ENCODE measurements at regions not wholly inside any gene's neighbourhood (a gene's known extent, or its start where the extent isn't known, plus 50 kb on each side); places are given as distances from the start of the nearest gene placed in this dataset.

DNA sequence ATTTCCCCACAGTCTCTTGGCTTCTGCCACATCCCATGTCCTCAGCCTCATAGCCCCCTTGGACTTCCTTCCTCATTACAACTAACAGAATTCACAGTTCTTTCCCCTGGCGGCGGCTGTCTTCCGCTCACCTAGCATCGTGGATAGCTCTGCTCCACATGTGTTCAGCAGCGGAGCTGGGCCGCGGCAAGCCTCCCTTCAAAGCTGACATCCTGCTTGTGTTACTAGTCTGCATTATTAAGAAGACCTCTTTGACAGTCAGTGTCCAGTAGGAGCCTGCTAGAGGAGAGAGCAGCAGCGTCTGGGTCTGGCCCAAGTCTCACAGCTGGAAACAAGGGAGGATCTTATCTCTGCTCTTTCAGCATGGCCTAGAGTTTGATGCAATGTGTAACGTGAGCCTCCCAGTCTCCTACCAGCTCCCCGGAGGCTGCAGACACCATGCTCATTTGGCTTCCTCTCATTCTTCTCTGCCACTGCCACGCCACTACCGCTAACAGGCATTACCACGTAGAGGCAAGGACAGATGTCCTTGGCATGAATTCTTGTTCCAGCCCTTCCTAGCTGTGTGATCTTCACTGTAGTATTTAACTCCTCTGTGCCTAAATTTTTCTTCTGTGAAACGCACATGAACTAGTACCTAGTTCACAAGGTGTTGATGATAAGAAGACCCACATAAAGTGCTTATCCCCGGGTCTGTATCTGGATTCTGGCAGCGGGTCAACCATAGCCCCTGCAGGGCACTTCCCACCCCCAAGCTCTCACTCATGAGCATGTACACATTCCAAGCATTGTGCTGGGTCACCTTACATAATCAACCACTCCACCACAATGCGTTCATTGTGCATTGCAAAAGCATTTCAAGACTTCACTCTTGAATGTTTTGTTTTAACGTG, 107.1 kb upstream of the BACH2 start:
- no peak for DNase-seq (ENCODE audit: low read depth in 2 of 2)

GRCh38 chr6:90402831-90403192, 106.2 kb upstream of the BACH2 start:
- no peak for DNase-seq (ENCODE audit: low read depth in 2 of 2)

DNA sequence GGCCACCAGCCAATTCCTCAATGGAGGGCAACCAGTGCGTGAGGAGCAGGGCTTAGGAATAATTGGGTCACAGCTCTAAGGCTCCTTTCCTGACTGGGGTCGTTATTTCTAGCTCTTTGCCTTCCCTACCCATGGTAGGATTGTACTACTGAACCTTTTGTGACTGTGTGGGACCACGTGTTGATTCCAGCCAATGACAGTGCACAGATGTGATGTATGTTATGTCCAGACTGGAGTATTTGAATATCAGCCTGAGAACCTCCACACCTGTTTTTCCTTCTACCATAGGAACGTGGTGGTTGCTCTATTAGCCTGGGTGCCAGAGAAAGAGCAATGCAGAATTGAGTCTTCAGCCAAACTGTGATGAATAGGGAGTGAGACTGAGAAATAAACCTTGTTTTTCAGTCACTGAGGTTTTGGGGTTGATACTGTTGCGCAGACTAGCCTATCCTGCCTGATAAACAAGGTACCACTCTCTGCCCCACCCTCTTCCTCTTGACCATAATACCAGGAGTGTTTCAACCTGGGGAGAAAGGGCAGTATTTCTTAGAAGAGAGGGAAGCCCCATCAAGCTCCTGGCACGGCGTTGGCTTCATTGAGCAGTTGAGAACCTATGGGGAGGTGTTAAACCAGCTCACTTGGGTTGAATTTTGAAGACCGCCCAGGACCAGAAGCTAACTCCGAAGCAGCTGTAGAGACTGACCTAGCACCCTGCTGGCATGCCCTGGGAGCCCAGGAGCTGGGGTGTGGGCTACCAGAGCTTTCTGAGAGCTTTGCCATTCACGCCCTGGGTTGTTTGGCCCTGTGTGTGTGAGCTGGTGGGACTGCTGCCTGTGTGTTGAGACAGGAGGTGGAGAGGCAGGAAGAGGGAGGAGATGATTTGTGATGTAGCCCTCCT, 105.5 kb upstream of the BACH2 start:
- DNase-seq (ENCODE audit: low read depth in 2 of 2), result no peak

GRCh38 chr6:90399970-90400369, 103.3 kb upstream of the BACH2 start:
- peak in 1 of 2 donors; percentile 33 for DNase-seq (ENCODE audit: low read depth in 2 of 2)

- peak; percentile 74 to 75 for DNase-seq (ENCODE audit: low read depth in 2 of 2)
These were observed 101.5 kb upstream of the BACH2 start for GRCh38 chr6:90397929-90398674.

DNA sequence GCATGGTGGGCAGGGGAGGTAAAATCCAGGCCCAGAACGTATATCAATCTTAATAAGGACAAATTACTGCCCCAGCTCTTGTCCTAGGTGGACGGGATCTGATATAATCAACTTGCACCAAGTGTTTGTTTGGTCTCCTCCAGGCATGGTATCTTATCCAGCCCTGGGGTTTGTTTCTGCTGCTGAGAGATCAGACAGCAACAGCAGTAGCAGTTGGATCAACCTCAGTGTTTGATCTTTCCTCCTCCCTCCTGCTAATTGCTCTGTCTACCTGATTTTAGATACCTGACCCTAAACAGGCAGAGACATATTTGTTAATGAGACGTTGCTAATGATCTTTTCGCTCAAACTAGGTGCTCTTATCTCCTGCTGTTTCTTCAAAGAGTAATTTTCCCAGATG, 100.4 kb upstream of the BACH2 start:
- DNase-seq (ENCODE audit: low read depth in 2 of 2), result no peak

DNA sequence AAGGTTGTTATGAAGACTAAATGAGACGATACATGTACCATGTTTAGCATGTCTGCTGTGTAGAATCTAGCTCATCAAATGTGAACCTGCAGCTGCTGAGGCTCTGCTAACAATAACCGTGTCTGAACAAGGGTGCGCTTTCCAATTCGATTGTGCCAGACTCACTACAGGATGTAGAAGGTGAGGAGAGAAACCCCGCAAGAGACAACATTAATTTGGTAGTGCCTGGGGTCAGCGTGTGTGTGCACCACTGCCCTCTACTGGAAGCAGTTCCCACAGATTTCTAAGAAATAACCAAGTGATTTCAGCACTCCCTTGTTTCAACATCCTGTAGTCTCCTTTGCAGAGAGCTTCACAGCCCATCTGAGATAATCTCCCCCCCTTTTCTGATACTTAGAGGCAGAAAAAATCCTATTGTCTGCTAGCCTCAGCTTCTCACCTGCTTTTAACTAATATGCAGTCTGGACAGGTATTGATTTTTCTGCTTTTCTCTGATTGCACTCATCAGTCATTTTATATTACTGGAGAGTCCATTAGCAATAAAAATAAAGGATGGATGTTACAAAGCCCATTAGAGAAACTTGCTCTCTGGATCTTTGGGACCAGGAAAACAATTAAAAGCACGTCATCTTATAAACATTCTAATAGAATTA, 96.7 kb upstream of the BACH2 start:
- DNase-seq (ENCODE audit: low read depth in 2 of 2), result peak; percentile 57 to 71

DNA sequence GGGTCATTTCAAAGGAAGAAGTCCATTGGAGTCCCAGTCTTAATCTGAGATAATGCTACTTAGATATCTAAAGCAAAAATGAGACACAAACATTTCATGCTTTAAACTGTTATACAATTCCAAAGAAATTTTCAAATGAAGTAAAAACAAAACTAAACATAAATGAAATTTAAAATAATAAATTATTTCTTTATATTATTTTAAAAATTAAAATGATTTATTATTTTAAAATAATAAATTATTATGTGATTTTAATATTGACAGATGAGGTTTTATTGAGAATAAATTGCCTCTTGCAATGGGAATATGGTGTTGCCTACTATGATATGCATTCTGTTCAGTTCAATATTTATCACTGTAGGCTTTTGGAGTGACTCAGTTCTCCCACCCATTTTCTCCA, 93.7 kb upstream of the BACH2 start:
- no peak for DNase-seq (ENCODE audit: low read depth in 2 of 2)

GRCh38 chr6:90388395-90388794, 91.8 kb upstream of the BACH2 start:
- DNase-seq (ENCODE audit: low read depth in 2 of 2), result no peak

- DNase-seq (ENCODE audit: low read depth in 2 of 2), result no peak
These were observed 91.2 kb upstream of the BACH2 start for GRCh38 chr6:90387826-90388225.

DNA sequence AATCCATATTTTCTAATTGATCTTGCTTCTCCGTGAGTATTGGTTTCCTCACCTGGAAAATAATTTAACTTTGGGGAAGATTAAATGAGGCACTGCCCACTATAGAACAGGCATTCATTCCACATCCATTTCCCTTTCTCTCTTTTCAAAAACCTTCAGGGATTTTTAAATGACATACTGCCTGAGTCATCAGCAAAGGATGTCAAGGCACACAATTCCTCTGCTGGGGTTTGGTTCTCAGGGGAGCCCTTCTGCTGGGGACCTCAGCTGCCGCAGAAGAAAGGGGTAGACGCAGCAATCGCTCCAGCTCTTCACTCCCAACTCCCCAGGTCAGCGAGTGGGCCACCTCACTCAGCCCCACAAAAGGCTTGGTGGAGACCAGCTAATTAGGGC, 90.7 kb upstream of the BACH2 start:
- no peak for DNase-seq (ENCODE audit: low read depth in 2 of 2)

DNA sequence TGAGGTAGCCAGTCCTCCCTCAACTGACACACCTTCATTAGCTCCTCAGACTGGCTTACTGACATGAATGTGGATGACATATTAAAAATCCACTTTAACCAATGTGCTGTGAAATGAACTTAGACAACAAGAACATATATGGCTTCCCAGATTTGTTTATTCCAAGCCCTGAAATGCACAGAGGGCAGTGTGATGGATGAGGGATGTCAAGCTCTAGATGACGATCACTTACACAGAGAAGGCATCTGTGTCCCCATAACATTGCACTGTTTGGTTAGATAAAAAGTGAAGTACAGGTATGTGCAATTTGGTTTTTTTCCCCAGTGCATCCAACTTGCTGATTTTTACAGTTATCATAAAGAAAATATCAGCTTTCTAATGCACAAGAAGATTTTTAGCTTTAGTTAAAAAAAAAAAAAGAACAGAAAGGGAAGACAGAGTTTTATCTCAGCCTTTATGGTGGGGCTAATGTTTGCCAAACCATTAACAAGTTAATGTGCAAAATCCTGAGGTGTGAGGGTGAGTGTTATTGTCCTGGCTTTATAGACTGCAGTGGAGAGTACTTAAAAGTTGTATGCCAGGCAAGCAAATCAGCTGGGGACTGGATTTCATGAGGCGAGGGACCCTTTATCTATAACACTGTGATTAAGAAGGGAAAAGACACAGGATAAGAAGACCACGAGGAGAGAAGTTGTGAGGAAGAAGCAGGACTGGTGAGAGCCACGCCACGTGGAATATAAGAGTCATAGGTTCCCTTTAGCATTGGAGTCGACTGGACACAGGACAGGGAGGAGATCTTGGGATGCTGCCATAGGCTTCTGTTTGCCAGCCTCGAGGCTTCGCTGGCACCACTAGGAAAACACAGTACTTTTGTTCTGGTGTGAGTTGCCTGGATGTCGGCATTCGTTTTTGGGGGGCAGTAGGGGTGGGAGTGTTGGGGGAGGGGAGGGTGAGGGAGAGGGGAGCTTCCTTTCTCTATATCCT, 90.0 kb upstream of the BACH2 start:
- DNase-seq (ENCODE audit: low read depth in 2 of 2), result no peak

GRCh38 chr6:90385759-90386313, 89.2 kb upstream of the BACH2 start:
- DNase-seq (ENCODE audit: low read depth in 2 of 2), result no peak

DNA sequence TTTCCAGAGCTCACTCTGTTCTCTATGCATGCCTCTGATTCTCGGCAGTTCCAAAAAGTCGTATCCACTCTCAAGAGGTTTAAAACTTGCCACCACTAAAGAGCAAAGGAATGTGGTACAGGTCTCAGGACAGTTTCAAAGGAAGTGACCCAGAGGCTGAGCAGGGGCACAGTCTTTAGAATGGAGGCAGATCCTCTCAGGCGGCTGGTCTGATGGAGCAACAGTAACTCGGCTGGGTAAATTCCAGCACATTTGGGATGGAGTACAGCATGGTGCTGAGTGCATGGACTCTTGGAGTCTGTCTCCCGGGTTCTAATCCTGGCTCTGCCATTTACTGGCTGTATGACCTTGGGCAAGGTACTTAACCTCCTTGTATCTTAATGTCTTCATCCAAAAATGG, 88.1 kb upstream of the BACH2 start:
- DNase-seq (ENCODE audit: low read depth in 2 of 2), result no peak

GRCh38 chr6:90383196-90383822, 86.7 kb upstream of the BACH2 start:
- DNase-seq (ENCODE audit: low read depth in 2 of 2), result no peak

- no peak for DNase-seq (ENCODE audit: low read depth in 2 of 2)
These were observed 86.1 kb upstream of the BACH2 start for GRCh38 chr6:90382760-90383159.

DNA sequence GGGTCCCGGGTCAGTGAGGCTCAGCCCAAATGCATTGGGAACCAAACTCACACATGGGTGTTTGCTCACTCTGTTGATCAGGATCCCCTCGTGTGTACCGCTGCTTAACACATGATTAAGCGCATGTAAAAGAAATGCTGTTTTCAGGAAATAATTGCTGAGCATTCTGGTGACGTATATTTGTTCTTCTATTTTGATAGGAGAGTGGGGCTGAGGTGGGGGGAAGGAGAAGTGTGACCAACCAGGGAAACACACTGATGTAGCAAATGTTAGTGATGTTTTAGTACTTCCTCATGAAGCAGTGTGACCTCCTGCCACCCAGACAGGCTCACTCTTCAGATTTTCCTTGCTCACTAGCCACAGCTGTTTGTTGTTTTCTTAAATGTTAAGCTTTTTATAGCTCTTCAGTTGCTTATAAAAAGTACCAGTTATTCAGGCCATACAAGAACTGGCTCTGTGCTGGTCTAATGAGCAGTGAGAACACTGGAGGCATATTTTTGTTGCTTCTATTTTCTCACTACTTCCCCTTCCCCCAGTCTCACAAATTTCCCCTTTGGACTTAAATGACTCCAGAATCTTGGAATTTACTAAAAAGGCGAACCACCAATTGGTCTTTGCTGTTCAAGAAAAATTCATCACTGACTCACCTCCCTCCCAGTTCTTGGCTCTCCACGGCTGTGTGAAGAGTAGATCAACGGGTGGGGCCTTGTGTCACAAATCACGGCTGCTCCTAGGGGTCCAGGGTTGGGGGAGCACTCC, 79.2 kb upstream of the BACH2 start:
- no peak for DNase-seq (ENCODE audit: low read depth in 2 of 2)

GRCh38 chr6:90374201-90374600, 77.6 kb upstream of the BACH2 start:
- DNase-seq (ENCODE audit: low read depth in 2 of 2), result no peak

GRCh38 chr6:90372885-90373284, 76.2 kb upstream of the BACH2 start:
- DNase-seq (ENCODE audit: low read depth in 2 of 2), result no peak
